Central memory CD4-positive, alpha-beta T cell (primary cell): ENCODE measurements at regions not wholly inside any gene's neighbourhood (a gene's known extent, or its start where the extent isn't known, plus 50 kb on each side); places are given as distances from the start of the nearest gene placed in this dataset.

Experiments
- DNase-seq: peaks from one replicate; pipeline ENCODE4 v3.0.0; 2022

DNA sequence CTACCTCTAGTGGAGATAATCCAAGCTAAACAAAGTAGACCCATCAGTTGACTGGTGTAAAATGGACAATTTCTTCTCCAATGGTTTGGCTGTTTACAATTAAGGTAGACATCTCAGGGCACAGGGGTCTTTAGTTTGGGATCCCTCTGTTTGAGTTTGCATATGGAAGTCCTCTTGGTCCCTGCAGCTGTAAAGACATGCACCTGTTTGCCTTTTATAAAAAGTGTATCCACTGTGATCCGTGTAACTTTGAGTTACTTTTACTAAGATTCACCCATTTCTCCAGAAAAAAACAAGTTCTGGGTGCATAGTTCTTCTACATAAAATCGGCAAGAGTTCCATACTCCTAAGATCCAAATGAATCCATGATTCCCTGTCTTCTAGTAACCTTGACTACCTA, 374.7 kb upstream of the ADAMTS16 start:
- no peak for DNase-seq

DNA sequence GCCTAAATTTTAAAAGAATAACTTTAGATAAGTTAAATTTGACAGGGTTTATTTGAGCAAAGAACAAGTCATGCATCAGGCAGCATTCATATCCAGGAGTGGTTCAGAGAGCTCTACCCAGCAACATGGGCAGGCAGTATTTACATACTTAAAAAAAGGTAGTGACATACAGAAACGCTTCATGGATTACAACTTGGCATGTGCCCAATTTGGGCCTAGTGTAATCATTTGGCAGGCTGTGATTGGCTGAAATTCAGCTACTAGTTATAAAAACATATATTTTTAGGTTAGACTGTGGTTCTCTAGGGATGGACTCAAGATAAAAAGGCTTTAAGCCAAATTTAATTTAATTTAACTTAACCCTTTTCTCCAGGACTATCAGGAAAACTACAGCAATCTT, 374.0 kb upstream of the ADAMTS16 start:
- no peak for DNase-seq

DNA sequence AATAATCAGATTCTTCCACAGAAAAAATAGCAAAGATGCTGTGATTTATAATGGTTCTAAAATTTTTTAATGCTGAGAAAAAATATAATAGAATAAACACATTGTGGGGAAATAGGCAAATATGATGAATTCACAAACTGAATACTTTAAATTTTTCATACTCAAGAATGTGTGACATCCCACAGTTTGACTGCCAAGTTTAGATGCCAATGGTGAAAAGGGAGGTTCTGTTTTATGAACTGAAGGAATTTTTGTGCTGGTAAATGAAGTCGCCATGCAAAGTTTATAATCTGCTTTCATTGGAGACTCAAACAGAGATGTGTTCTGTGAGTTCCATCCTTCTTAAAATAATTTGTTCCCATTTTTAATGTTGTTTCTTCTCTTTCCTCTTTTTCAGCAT, 367.5 kb upstream of the ADAMTS16 start:
- no peak for DNase-seq

DNA sequence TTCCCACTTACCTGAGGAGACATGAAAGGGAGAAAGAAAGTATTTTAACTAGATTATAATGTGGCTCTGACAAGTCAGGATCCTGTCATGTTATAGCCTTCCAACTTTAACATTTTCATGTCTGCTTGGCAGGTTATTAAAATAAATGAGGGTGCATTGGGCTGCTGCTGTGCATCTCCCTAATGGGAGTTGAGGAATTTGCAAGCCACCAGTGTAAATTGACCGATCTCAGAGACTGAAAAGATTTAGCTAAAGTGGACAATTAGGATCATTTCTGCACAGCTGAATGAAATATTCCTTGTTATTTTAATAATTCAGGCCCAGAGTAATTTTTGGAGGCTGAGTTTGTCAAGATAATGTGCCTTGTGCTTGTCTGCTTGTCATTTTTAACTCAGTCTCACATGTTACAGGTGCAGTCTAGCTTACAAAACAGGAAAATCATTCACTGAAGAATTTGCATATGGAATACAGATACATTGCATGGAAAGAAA, 366.3 kb upstream of the ADAMTS16 start:
- no peak for DNase-seq

DNA sequence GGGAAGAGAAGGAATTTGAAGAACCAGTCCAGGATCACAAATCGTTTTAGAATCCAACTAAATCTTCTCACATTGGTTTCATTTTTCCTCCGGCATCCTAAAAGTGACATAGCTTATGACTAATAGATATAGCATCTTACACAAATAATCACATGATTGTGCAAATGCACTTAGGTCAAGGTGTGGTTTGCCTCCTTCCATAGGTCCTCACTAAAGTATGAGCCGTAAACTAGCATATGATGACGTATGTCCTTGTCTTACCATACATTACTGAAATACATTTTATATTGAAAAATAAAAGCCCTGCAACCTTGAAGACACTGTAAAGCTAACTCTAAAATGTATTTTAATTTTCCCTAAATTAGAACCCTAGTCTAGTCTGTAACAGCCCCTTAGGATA, 362.7 kb upstream of the ADAMTS16 start:
- no peak for DNase-seq

DNA sequence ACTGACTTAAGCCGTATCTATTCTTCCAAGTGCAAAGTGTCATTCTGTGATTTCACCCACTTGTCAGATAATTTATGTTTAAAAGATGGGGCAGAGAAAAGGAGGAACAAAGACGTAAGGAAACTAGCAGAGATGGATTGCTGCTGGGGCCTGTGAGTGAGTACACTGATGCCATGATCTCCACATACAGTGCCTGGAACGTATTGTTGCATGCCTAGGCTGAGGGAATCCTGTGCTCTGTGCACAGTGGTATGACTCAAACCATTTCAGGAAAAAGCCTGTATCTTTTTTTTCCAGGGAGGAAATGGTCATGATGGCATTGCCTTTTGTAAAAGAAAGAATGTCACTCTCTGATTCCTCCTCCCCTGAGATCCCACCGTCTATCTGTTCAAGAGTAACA, 359.5 kb upstream of the ADAMTS16 start:
- DNase-seq: no peak

DNA sequence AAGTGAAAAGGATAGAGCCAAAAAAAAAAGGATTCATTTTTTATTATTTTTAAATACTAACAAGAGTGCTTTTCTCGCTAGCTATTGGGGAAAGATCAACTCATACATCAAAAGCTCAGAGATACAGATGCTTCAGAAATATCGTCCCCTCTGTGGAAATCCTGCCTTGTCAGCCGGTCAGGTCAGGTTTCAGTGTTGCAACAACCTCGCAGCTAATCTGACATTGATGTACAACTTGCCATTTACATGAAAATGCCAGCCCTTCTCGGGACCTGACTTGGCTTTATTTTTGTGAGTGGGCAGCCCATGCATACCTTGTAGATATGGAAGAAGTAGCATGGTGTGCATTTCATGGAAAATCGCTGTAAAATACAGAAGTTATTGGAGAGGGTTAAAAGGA, 358.8 kb upstream of the ADAMTS16 start:
- no peak for DNase-seq

DNA sequence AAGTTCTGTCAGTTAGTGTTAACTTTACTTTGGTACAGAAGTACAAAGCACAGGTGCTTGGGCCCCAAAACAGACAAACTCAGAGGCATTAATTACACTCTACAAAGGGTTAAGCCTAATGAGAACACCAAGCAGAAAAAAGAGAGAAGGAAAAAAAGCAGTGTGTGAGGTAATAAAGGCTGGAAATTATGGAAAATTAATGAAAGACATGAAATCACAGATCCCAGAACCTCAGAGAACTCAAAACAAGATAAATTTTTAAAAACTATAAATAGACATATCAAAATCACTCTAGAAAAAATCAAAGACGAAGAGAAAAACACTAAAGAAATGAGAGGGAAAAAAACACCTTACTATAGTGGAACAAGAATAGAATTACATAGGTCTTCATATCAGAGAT, 354.2 kb upstream of the ADAMTS16 start:
- no peak for DNase-seq

DNA sequence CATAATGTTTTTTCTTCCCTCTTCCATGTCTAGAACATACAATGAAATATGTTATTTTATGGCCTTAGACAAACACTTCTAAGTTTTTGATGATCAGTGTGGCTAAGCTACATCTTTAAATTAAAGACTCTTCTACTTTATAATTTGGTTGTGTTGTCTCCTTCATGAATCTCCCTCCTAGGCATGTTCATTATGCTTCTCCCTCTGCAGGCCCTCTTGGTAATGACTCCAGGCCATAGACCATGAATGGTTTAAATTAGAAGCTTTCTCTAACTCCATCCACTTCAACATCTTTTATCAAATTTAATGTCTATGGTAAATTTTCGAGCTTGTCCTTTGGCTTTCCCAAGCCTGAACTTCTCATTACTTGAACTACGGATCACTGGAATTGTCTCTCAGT, 342.7 kb upstream of the ADAMTS16 start:
- no peak for DNase-seq

DNA sequence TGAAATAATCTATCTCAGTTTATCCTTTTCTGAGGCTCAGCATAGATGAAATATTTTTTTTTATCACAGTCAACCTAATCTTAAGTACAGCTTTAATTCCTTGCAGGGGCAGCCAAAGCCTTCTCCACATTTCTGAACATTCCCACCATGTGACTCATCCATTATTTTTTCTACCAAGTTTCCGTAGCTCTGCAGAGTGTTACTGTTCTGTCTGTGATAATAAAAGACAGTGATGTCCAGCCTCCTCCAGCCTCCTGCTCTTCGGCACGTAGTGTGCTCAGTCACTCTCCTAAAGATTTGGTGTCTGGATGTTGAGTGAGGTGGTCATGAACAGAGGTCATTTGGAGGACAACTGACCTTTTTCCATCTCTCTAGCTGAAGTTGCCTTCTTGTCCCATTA, 338.1 kb upstream of the ADAMTS16 start:
- DNase-seq: no peak

DNA sequence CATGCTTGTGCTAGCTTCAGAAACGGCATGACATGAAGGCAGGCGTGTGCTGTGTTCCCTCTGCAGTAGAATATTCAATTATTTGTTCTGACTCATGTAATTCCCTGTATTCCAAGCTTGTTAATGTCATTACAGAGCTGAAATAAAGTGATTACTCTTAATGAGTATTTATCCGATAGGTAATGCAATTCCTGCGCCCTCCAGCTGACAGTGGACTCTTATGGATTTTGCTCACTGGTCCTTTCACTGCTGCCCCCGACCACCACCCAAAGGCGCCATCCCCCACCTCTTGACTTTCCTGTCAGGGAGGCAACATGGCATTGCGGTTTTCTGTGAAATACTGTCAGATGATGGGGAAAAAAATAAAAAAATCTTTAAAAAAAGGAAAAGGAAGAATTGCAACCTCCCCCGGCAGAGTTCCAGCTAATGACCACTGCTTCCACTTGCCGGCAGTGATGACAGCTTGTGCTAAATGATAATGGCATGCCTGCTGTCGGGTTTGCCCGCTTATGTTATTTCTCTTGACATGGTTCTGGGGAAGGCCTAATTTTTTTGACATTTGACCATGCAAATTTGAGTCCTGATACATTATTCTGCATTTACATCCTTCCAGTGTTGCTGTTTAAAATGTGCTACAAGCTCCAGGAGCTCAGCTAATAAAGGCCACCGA, 335.3 kb upstream of the ADAMTS16 start:
- DNase-seq: no peak

DNA sequence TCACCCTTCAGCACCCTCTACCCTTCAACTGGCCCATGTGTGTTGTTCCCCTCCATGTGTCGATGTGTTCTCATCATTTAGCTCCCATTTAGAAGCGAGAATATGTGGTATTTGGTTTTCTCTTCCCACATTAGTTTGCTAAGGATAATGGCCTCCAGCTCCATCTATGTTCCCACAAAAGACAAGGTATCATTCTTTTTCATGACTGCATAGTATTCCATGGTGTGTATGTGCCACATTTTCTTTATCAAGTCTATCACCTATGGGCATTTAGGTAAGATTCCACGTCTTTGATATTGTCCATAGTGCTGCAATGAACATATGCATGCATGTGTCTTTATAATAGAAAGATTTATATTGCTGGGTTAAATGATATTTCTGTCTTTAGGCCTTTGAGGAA, 325.1 kb upstream of the ADAMTS16 start:
- DNase-seq: no peak

DNA sequence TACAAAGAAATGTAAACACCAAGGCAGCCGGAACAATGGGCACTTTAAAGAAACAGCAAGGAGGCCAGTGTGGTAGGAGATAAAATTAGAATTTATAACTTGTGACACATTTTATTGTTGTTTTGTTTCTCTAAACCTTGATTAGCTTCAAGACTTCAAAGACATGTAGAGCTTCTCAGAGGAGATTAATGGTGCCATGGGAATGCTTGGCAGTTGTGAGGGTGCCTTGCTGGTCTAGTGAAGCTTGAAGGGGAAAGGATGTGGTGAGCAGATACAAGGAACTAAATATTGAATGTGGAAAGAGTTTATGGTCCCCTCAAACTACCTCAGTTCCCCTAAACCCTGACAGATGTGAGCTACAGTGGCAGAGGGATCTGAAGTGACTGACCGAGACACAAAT, 322.4 kb upstream of the ADAMTS16 start:
- DNase-seq: no peak

DNA sequence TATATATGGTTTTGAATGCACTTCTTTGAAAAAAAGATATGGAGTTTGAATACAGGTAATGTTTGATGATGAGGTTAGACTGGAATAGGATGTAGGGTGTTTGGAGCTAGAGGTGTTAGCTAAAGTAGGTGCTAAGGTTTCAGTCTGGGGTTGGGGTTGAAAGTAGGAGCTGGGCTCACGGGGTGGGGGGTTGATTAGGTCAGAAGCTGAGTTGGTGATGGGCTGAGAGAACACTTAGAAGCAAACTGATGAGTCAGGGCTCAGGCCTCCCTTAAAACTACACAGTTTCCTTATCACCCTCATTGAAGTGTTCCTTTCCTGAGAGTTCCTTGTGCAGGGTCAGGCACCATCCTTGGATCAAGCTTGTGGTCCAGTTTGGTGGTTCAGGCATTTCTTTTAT, 308.8 kb upstream of the ADAMTS16 start:
- DNase-seq: no peak

DNA sequence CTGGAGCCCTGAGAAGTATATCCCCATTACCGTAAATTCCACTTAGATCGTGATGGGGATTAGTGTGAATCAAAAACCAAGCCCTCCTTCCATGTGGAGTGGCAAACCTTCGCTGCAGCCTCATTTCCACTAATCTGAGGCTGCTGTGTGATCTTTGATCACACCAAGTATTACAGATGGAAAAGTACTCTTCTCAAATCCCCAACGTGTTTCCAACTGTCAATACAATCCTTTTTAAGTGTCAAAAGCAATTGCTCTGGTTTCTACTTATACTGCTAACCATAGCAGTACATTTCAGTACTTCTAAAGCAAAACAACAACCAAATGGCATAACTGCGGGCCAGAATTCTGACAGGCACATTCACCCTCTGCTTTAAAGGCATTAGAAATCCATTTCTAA, 307.7 kb upstream of the ADAMTS16 start:
- DNase-seq: no peak

DNA sequence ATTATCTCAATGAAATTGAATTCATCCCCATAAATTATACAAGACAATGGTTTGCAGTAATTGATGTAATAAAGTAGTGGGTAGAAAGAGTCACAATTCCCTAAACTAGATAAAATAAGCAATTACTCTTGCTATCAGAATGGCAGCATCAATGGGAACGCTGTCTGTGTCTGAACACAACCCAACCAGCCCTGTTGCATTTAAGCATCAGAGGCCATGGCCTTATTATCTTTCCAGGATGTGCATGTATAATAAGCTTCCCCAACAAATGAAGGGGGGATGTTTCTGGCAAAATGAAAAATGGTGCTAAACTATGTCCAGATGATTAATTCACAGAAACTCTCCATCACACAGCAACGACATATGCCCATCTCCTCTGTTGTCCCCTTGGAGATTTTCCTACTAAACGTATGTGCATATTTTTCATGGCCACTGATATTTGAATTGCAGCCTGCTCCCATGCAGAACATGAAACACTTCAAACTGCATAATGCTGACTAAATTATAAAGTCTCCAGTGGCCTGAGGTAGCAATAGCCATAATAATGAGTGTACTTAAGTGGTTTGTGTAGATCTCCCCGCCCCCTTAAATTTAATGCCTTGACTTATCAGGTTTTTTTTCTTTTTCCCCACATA, 306.9 kb upstream of the ADAMTS16 start:
- no peak for DNase-seq

DNA sequence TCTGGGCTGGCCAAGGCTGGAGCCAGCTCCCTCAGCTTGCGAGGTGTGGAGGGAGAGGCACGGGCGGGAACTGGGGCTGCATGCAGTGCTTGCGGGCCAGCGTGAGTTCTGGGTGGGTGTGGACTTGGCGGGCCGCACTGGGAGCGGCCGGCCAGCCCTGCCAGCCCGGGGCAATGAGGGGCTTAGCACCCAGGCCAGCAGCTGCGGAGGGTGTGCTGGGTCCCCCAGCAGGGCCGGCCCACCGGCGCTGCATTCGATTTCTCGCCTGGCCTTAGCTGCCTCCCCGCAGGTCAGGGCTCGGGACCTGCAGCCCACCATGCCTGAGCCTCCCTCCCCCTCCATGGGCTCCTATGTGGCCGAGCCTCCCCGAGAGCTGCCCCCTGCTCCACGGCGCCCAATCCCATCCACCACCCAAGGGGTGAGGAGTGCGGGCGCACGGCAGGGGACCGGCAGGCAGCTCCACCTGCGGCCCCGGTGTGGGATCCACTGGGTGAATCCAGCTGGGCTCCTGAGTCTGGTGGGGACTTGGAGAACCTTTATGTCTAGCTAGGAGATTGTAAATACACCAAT, 302.6 kb upstream of the ADAMTS16 start:
- DNase-seq: no peak

DNA sequence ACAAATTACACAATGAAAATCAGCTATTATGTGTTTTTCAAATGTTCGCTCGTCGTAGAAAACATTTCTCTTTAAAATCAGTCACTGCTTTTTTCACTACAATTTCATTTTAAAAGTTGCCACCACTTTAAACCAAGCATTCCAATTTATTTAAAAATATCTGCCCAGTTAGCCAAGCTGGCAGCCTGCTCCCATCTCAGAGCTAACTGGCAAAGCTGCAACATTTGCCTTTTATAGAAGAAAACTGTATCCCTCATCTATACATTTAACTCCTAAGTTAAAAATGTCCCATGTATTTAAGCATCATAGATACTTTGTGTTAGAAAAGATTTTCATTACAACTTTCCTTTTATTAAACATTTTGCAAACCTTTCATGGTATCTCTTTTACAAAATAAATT, 294.9 kb upstream of the ADAMTS16 start:
- no peak for DNase-seq

DNA sequence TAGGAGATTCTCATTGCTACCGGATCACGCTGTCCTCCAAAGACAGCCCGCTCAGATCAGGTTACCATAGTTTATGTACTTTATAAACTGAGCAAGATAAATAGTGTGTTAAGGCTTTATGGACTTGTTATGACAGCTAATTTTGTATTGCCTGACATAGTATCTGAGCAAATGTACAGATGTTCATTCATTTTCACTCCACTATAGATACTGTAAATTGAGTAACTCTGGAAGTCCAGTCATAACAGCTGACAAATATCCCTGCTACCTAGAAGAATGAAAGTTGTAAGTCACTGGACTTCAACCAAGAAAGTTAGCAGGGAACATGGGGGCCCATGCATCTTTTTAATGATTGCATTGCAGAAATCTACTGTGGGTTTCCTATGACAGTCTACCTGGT, 292.4 kb upstream of the ADAMTS16 start:
- DNase-seq: no peak

DNA sequence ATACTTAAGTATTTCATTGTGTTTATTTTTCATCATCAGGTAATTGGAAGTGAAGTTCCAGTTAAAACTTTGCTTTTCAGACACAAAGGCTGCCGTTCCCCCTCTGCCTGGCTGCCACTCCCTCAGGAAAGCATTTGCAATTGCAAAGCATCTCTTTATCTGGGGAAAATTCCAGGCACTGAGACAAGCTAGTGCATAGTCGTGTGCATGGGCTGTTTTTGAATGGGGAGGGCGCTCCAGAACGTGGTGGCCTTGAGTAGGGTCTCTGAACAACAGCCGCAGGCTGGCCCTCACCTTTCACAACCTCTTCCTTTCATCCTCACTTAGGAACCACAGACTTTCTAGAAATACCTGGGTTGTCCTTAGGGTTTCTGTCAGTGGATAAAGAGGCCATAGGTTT, 285.1 kb upstream of the ADAMTS16 start:
- DNase-seq: no peak

DNA sequence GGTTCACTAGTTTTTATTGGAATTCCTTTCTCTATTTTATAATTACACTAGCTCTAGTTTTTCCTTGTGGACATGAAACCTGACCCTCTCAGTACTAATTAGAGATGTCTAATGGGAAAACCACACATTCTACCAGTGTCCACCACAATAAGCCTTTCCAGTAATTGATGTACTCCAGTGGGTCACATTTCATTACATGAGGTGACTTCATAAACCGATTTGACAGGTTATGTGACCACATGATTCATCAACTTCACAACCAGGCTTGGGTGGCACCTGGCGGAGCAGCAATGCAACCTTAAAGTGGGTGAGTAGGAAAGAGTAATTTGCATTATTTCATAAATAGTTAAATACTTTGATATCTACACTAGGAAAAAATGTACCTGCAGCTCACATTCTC, 284.2 kb upstream of the ADAMTS16 start:
- no peak for DNase-seq

DNA sequence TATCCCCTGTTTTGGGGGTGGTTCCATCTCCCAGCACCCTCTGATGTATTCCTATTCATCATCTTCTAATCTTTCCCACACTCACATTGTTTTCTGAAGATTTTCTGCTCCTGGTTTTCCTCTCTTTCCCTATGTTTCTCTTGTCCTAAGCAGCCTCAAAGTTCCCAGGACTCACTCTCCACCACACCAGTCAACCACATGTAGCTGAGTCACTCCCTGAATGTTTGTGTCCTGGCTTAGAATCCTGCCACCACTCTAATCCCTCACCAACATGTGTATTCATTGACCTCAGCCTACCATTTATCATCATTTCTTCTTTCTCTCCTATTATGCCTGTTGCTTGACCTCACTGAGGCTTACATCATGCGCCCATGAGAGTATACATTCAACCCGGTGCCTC, 282.4 kb upstream of the ADAMTS16 start:
- DNase-seq: no peak

DNA sequence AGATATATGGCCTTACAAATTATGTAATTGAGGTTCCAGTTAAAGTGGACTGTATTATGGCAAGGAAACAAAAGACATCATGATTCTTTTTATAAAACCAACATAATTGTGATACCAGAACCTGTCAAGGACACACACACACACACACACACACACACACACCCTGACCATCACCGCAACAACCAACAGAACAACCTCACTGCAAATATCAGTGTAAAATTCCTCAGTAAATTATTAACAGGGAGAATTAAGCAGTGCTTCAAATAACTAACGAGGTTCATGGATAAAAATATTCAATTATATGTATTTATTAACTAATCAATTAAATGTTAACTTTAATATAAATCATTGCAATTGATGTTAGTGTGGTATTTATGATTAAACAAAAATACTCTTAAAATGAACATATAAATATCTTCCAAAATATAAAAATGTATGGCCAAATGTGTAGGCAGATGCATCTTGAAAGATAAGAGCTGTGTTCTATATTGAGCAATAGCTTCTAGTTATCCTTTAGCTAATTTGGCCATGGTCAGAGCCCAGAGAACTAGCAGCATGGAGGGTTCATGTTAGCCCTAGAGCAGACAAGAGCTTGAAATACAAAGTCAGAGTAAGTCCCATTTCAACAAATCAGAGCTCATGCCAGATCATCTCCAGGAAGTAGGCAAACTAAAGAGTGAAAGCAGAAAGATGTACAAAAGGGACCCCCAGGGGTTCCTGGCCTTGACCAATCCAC, 280.5 kb upstream of the ADAMTS16 start:
- DNase-seq: no peak

DNA sequence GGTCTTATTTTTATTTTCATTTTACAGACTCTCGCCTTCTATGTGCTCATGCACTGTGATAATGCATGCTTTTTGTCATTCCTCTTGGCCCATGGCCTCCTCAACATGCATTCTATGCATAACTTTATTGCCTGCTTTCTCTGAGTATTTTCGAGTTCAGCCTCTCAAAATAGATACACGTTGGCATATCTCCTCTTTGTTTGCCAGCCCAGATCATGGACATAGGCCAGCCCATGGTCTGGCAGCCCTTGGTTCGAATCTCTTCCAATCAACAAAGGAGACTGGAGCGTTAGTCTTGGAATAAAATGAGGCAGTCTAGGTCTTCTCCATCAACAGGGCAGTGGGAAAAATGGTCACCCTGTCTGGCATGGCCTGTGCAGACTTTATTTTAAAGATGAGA, 279.5 kb upstream of the ADAMTS16 start:
- no peak for DNase-seq
